Peyer's patch (tissue), 4 donors: ENCODE measurements at regions not wholly inside any gene's neighbourhood (a gene's known extent, or its start where the extent isn't known, plus 50 kb on each side); places are given as distances from the start of the nearest gene placed in this dataset.
A peak's percentile ranks its signal among the peaks of the same experiment; 100 is the strongest.

ENCODE experiments used
- DNase-seq, 3 donors: peaks; one replicate each; pipeline ENCODE4 v3.0.0-alpha.2; 2017 to 2019
- H3K27ac ChIP-seq, 4 donors: fragments of 200-600 bp; sonication (generic); one replicate each; pipeline ENCODE4 v1.5.1; 2016 to 2019
- H3K27me3 ChIP-seq, 2 donors: fragments of 200-600 bp; sonication (generic); one replicate each; pipeline ENCODE4 v1.5.1; 2019
- H3K36me3 ChIP-seq, 3 donors: fragments of 200-600 bp; sonication (generic); one replicate each; pipeline ENCODE4 v1.5.1; 2016 to 2019
- H3K4me1 ChIP-seq, 4 donors: fragments of 200-600 bp; sonication (generic); one replicate each; pipeline ENCODE4 v1.5.1; 2016 to 2019
- H3K4me3 ChIP-seq, 4 donors: fragments of 200-600 bp; sonication (generic); 1 replicate in 3 of 4; 2 replicates in 1 of 4; pipeline ENCODE4 v1.5.1; 2016 to 2019; ENCODE audit warnings: mild to moderate bottlenecking in 1 of 4
- H3K9me3 ChIP-seq, 4 donors: fragments of 200-600 bp; sonication (generic); one replicate each; pipeline ENCODE4 v1.5.1; 2016 to 2019; ENCODE audit warnings: mild to moderate bottlenecking in 1 of 4
- CTCF ChIP-seq, 6 experiments: fragments of 450-650 bp in 4 of 6; fragments of 200-600 bp in 2 of 6; sonication (generic) in 1 of 6; IDR thresholded peaks; one replicate each; pipeline ENCODE4 v1.5.1; 2017 to 2019; ENCODE audit warnings: antibody characterized with exemption in 6 of 6, mild to moderate bottlenecking in 3 of 6, moderate library complexity in 1 of 6
- POLR2A ChIP-seq, 2 donors: fragments of 450-650 bp; IDR thresholded peaks; one replicate each; pipeline ENCODE4 v1.5.1; 2017; ENCODE audit warnings: antibody characterized with exemption in 2 of 2, mild to moderate bottlenecking in 2 of 2, moderate library complexity in 2 of 2

DNA sequence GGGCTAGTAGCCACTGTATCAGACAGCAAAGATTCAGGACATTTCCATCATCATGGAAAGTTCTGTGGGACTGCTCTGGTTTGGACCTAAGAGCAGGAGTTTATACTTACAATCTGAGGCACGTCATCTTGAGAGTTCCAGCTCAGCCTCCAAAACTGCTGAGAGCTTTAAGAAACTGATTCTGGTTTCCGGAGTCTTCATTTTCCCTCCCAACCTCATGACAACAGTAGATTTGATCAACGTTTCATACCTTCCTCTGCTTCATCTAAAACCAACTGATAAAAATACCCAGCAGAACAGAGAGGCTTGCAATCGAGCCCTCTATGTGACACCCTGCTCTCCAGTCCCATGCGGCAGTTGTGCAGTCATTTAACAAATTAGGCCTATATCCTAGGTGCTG lies 64.3 kb upstream of the EPB41L1 start:
- Histone ChIP-seq H3K27ac (no peak overlapping the region), H3K27me3 (no peaks in the 10 kb centered on the region)

GRCh38 chr20:36091561-36092397 lies 62.8 kb upstream of the EPB41L1 start:
- Histone ChIP-seq H3K36me3 (no peaks in the 10 kb centered on the region), H3K9me3 (no peaks in the 10 kb centered on the region), H3K27ac (peak overlapping the region in 3 of 4 donors; percentile 32 to 78 (median 72)), H3K27me3 (no peaks in the 10 kb centered on the region), H3K4me1 (peaks cover 0 to 15% (median 6%) of the 10 kb centered on the region in 4 donors), H3K4me3 (peak overlapping the region; percentile 53 to 85 (median 68))
- TF ChIP-seq CTCF (IDR thresholded peaks at IDR 0.05): no peak
- no peak for TF ChIP-seq POLR2A (IDR thresholded peaks at IDR 0.05)
- no peak for DNase-seq

More for the DNA sequence above, 64.3 kb upstream of the EPB41L1 start:
- Histone ChIP-seq H3K36me3 (no peaks in the 10 kb centered on the region), H3K9me3 (no peaks in the 10 kb centered on the region), H3K4me1 (peaks cover 4 to 22% (median 6%) of the 10 kb centered on the region in 4 donors), H3K4me3 (no peak overlapping the region)
- TF ChIP-seq POLR2A (IDR thresholded peaks at IDR 0.05) (no peak), CTCF (IDR thresholded peaks at IDR 0.05) (no peak)
- DNase-seq: no peak

DNA sequence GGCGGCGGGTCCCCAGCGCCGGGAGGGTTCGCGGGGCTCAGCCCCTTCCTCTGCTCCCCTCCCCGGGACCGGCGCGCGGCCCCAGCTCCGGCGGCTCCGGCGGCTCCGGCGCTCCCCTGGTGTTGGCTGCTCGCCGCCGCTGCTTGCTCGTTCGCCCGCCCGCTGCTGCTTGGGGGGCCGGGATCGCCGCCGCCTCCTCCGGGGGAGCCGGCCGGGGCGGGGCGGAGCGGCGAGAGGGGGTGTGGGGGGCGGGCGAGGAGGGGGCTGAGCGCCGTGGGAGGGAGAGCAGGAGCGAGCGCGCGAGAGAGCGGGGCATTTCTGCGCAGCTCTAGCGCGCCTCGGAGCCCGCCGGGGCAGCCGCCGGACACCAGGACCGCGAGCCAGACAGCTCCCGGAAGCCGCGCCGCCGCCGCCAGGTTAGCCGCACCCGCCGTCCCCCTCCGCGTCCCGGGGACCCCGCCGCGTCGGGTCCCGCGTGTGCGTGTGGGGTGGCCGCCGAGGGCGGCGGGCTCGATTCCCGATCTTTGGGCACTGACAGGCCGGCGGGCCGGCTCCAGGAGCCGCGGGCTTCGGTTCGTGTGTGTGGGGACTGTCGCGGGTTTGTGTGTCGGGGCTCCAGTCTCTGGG lies 62.0 kb upstream of the EPB41L1 start:
- peak in 1 of 3 donors; percentile 74 for DNase-seq
- peak overlapping the region; percentile 32 to 78 (median 58) for H3K27ac ChIP-seq
- TF ChIP-seq CTCF (IDR thresholded peaks at IDR 0.05) (no peak), POLR2A (IDR thresholded peaks at IDR 0.05) (no peak)

DNA sequence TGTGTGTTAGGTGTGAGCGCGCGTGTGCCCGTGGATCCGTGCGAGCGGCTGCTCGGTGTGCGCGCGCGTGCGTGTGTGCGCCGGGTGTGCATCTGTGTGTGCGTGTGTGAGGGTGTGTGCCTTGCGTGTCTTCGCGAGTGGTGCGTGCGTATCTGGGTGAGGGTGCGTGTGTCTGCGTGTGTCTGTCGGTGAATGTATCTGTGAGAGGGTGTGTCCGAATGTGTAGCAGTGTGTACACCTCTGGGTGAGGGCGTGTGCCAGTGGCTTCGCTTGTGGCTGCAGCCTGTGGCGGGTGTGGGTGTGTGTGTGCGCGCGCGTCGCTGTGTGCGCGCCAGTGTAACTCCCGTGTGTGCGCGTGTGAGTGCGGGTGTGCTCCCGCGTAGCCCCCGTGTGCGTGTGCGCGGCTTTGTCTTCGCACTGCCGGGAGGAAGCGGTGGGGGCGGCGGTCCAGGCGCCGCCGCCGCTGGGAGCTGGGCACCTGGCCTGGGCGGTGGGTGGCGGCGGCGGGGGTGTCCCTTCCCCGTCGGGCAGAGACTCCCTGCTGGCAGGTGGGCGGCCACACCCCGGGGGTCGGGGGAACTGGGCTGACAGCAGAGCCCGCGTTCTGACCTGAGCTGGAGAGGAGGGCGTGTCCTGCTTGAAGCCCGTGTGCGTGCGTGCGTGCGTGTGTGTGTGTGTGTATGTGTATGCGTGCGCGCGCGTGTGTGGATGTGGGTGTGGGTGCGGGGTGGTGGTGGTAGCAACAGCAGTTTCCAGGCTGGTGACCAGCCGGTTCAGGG lies 61.3 kb upstream of the EPB41L1 start:
- peak overlapping the region; percentile 53 to 85 (median 68) for H3K4me3 ChIP-seq
- TF ChIP-seq POLR2A (IDR thresholded peaks at IDR 0.05) (peak in 1 of 2 donors; percentile 22), CTCF (IDR thresholded peaks at IDR 0.05) (no peak)
- H3K9me3 ChIP-seq: no peaks in the 10 kb centered on the region
- peak overlapping the region; percentile 32 to 78 (median 58) for H3K27ac ChIP-seq
- H3K27me3 ChIP-seq: no peaks in the 10 kb centered on the region
- DNase-seq: peak; percentile 33 to 77 (median 75)
- H3K4me1 ChIP-seq: peaks cover 6 to 28% (median 14%) of the 10 kb centered on the region in 4 donors
- H3K36me3 ChIP-seq: no peaks in the 10 kb centered on the region

More for the DNA sequence above, 62.0 kb upstream of the EPB41L1 start:
- no peaks in the 10 kb centered on the region for H3K27me3 ChIP-seq
- no peaks in the 10 kb centered on the region for H3K36me3 ChIP-seq
- peak overlapping the region; percentile 53 to 85 (median 68) for H3K4me3 ChIP-seq
- no peaks in the 10 kb centered on the region for H3K9me3 ChIP-seq
- peaks cover 2 to 21% (median 7%) of the 10 kb centered on the region in 4 donors for H3K4me1 ChIP-seq

- Histone ChIP-seq H3K27me3 (no peaks in the 10 kb centered on the region), H3K4me1 (peaks cover 6 to 34% (median 16%) of the 10 kb centered on the region in 4 donors)
Measured at GRCh38 chr20:36093804-36094145, 60.8 kb upstream of the EPB41L1 start.

More at GRCh38 chr20:36093804-36094145, 60.8 kb upstream of the EPB41L1 start:
- no peak for TF ChIP-seq CTCF (IDR thresholded peaks at IDR 0.05)
- Histone ChIP-seq H3K9me3 (no peaks in the 10 kb centered on the region), H3K4me3 (peak overlapping the region; percentile 53 to 85 (median 68)), H3K36me3 (no peaks in the 10 kb centered on the region), H3K27ac (peak overlapping the region; percentile 32 to 78 (median 58))
- DNase-seq: no peak
